Stimulated activated CD4-positive, alpha-beta T cell treated with anti-CD3 and anti-CD28 coated beads, Interleukin-15, amount 100 ng/mL, for 48 hours (primary cell): ENCODE measurements at regions not wholly inside any gene's neighbourhood (a gene's known extent, or its start where the extent isn't known, plus 50 kb on each side); places are given as distances from the start of the nearest gene placed in this dataset.
"Not testable (repeated sequence)": the region's sequence is repeated elsewhere in the genome, so short reads cannot be mapped to it uniquely, and the experiment has no call there.

Experiments
- DNase-seq, 2 donors: peaks; one replicate each; pipeline ENCODE4 v3.0.0-alpha.2; 2020; ENCODE audit warnings: low read depth in 2 of 2

- DNase-seq, result not testable (repeated sequence)
Observed at GRCh38 chr5:117720784-117721183, 1146.2 kb upstream of the SEMA6A start.

GRCh38 chr5:117719413-117719812, 1144.8 kb upstream of the SEMA6A start:
- DNase-seq, result no peak

GRCh38 chr5:117713585-117714198, 1139.1 kb upstream of the SEMA6A start:
- no peak for DNase-seq

- no peak for DNase-seq
Observed at GRCh38 chr5:117701062-117701461, 1126.4 kb upstream of the SEMA6A start.

- DNase-seq, result no peak
Observed at GRCh38 chr5:117692606-117693005, 1118.0 kb upstream of the SEMA6A start.

- DNase-seq, result no peak
Observed at GRCh38 chr5:117691081-117691870, 1116.7 kb upstream of the SEMA6A start.

- no peak for DNase-seq
Observed at GRCh38 chr5:117690612-117691011, 1116.0 kb upstream of the SEMA6A start.

GRCh38 chr5:117686926-117687325, 1112.3 kb upstream of the SEMA6A start:
- DNase-seq, result no peak

- no peak for DNase-seq
Observed at GRCh38 chr5:117682416-117682815, 1107.8 kb upstream of the SEMA6A start.

GRCh38 chr5:117681431-117682254, 1107.0 kb upstream of the SEMA6A start:
- DNase-seq, result no peak

GRCh38 chr5:117680426-117680825, 1105.8 kb upstream of the SEMA6A start:
- no peak for DNase-seq

- no peak for DNase-seq
Observed at GRCh38 chr5:117679046-117679445, 1104.4 kb upstream of the SEMA6A start.

- DNase-seq, result no peak
Observed at GRCh38 chr5:117675646-117676045, 1101.0 kb upstream of the SEMA6A start.

GRCh38 chr5:117671551-117671950, 1096.9 kb upstream of the SEMA6A start:
- DNase-seq, result no peak

GRCh38 chr5:117667105-117667504, 1092.5 kb upstream of the SEMA6A start:
- no peak for DNase-seq

GRCh38 chr5:117665121-117665520, 1090.5 kb upstream of the SEMA6A start:
- no peak for DNase-seq

- no peak for DNase-seq
Observed at GRCh38 chr5:117662361-117662760, 1087.7 kb upstream of the SEMA6A start.

- no peak for DNase-seq
Observed at GRCh38 chr5:117657541-117657940, 1082.9 kb upstream of the SEMA6A start.

GRCh38 chr5:117652958-117653280, 1078.3 kb upstream of the SEMA6A start:
- no peak for DNase-seq

GRCh38 chr5:117652036-117652957, 1077.7 kb upstream of the SEMA6A start:
- DNase-seq, result no peak

- no peak for DNase-seq
Observed at GRCh38 chr5:117649821-117650220, 1075.2 kb upstream of the SEMA6A start.

- no peak for DNase-seq
Observed at GRCh38 chr5:117645400-117645799, 1070.8 kb upstream of the SEMA6A start.
